HepG2 (cell line): ENCODE measurements at regions not wholly inside any gene's neighbourhood (a gene's known extent, or its start where the extent isn't known, plus 50 kb on each side); places are given as distances from the start of the nearest gene placed in this dataset.

Experiments
- ARHGAP35 ChIP-seq: sonication (generic); formaldehyde crosslinking; IDR thresholded peaks from 2 replicates; pipeline ENCODE4 v1.9.0; 2022; ENCODE audit warnings: mild to moderate bottlenecking, inconsistent platforms, moderate library complexity, missing genetic modification reagents, borderline replicate concordance
- FOXK2 ChIP-seq: fragments of 450-650 bp; IDR thresholded peaks from 2 replicates; pipeline ENCODE4 v1.6.1; 2016
- FOXO1 ChIP-seq: sonication (generic); formaldehyde crosslinking; IDR thresholded peaks from 2 replicates; pipeline ENCODE4 v1.4.0; 2020; ENCODE audit warnings: missing genetic modification reagents
- GATAD1 ChIP-seq: IDR thresholded peaks from 2 replicates; pipeline ENCODE4 v1.6.1; 2016; ENCODE audit warnings: missing genetic modification reagents, missing compliant biosample characterization
- PCBP1 ChIP-seq: fragments of 200-400 bp; formaldehyde crosslinking; IDR thresholded peaks from 2 replicates; pipeline ENCODE4 v1.6.1; 2017; ENCODE audit warnings: mild to moderate bottlenecking, low read depth, low read length, borderline replicate concordance
- PHF20 ChIP-seq: sonication (generic); formaldehyde crosslinking; IDR thresholded peaks from 2 replicates; pipeline ENCODE4 v1.5.0; 2020; ENCODE audit warnings: mild to moderate bottlenecking, missing genetic modification reagents
- SMAD9 ChIP-seq: sonication (generic); formaldehyde crosslinking; IDR thresholded peaks from 2 replicates; pipeline ENCODE4 v1.5.1; 2020; ENCODE audit warnings: mild to moderate bottlenecking, missing genetic modification reagents
- SNAI1 ChIP-seq: sonication (generic); formaldehyde crosslinking; IDR thresholded peaks from 2 replicates; pipeline ENCODE4 v1.5.0; 2020; ENCODE audit warnings: mild to moderate bottlenecking, missing genetic modification reagents, borderline replicate concordance
- SOX13 ChIP-seq, 3 experiments: fragments of 450-650 bp in 1 of 3; sonication (generic) in 1 of 3; formaldehyde crosslinking in 1 of 3; IDR thresholded peaks in 2 of 3; conservative IDR thresholded peaks in 1 of 3; 2 replicates each; pipeline versions ENCODE4 v1.5.0 to v1.6.1; 2016 to 2020; ENCODE audit warnings: antibody characterized with exemption in 1 of 3, mild to moderate bottlenecking in 1 of 3, missing compliant biosample characterization in 1 of 3, missing genetic modification reagents in 1 of 3, moderate library complexity in 1 of 3
- ZNF337 ChIP-seq: sonication (generic); formaldehyde crosslinking; IDR thresholded peaks from 2 replicates; pipeline ENCODE4 v1.5.1; 2020; ENCODE audit warnings: missing genetic modification reagents, low read depth, mild to moderate bottlenecking, borderline replicate concordance
- ZSCAN21 ChIP-seq: sonication (generic); formaldehyde crosslinking; IDR thresholded peaks from 2 replicates; pipeline ENCODE4 v1.8.0; 2022; ENCODE audit warnings: mild to moderate bottlenecking, missing genetic modification reagents, moderate library complexity, borderline replicate concordance
- TF ChIP-seq, protein P1 (sequence below): sonication (generic); formaldehyde crosslinking; IDR thresholded peaks from 2 replicates; pipeline ENCODE4 v1.4.0; 2020; ENCODE audit warnings: missing genetic modification reagents, mild to moderate bottlenecking, borderline replicate concordance
- TF ChIP-seq, protein P2 (sequence below): sonication (generic); formaldehyde crosslinking; IDR thresholded peaks from 2 replicates; pipeline ENCODE4 v1.5.1; 2020; ENCODE audit warnings: mild to moderate bottlenecking, missing genetic modification reagents, moderate library complexity
- TF ChIP-seq, protein P3 (sequence below): sonication (generic); formaldehyde crosslinking; IDR thresholded peaks from 2 replicates; pipeline ENCODE4 v1.9.0; 2021; ENCODE audit warnings: missing genetic modification reagents, mild to moderate bottlenecking, borderline replicate concordance
- TF ChIP-seq, protein P4 (sequence below): IDR thresholded peaks from 2 replicates; pipeline ENCODE4 v1.6.1; 2016; ENCODE audit warnings: mild to moderate bottlenecking
- TF ChIP-seq, protein P5 (sequence below): sonication (generic); formaldehyde crosslinking; IDR thresholded peaks from 2 replicates; pipeline ENCODE4 v1.5.1; 2020; ENCODE audit warnings: missing genetic modification reagents, mild to moderate bottlenecking, borderline replicate concordance
- TF ChIP-seq, protein P6 (sequence below): sonication (generic); formaldehyde crosslinking; IDR thresholded peaks from 2 replicates; pipeline ENCODE4 v1.5.0; 2020; ENCODE audit warnings: mild to moderate bottlenecking, missing genetic modification reagents

DNA sequence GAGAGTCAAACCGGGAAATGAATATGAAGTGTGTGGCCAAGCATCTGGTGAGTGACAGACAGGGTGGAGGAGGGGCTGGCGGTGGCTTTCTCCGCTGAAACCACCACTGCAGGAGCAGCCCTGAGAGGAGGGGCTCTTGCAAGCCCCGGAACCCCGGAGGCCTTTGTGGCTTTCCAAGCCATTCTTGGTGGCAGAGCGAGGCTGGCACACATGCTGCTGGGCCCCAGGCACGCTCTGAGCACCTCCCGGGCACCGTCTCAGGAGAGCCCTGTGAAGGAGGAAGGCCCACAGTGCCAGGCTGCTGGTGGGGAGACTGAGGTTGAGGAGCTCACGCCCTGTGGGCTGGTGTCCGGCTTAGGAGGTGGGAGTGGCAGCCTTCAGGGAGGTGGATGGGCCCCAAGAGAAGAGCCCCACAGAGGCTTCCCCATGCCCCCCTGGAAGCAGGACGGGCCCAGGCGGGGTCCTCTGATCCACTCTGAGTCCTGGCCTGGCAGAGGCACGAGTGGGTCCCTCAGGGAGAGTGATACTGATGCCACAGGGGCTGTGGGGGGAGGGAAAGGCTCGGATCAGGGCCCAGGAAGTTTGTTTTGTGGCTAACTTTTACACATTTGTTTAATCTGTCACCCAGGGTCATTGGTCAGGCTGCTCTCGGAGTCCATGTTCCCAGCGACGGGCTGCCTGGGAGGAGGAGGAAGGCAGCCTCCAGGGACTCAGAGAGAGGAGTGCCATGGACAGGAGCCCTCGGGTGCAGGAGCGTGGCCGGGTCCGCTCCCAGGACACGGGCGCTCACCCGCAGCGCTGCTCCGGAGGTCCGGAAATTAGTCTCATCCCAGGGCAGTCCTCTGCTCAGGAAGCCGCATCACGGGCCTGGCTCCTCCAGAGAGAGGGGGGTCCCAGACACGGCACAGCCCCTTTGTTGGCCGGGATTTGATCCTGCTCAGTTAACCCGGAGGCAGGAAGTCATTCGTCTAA lies 170.7 kb downstream of the ERMARD start (continued):
- TF ChIP-seq PHF20 (CRISPR knock-in tag) (no peak), ARHGAP35 (CRISPR knock-in tag) (no peak; the same call in 1 of the 2 replicates), FOXK2 (no peak), ZNF337 (CRISPR knock-in tag) (no peak), GATAD1 (CRISPR knock-in tag) (no peak), PCBP1 (no peak), FOXO1 (CRISPR knock-in tag) (no peak), ZSCAN21 (no peak), SOX13 (IDR thresholded peaks at IDR 0.05) (no peak), SOX13 (CRISPR knock-in tag; conservative IDR thresholded peaks at IDR 0.05 in 1 of 2, IDR thresholded peaks at IDR 0.05 in 1 of 2) (peak in 1 of 2 experiments; percentile 17; a peak in 1 of 4 replicates), SNAI1 (CRISPR knock-in tag) (no peak), SMAD9 (CRISPR knock-in tag) (no peak)
- TF ChIP-seq, protein P1, sequence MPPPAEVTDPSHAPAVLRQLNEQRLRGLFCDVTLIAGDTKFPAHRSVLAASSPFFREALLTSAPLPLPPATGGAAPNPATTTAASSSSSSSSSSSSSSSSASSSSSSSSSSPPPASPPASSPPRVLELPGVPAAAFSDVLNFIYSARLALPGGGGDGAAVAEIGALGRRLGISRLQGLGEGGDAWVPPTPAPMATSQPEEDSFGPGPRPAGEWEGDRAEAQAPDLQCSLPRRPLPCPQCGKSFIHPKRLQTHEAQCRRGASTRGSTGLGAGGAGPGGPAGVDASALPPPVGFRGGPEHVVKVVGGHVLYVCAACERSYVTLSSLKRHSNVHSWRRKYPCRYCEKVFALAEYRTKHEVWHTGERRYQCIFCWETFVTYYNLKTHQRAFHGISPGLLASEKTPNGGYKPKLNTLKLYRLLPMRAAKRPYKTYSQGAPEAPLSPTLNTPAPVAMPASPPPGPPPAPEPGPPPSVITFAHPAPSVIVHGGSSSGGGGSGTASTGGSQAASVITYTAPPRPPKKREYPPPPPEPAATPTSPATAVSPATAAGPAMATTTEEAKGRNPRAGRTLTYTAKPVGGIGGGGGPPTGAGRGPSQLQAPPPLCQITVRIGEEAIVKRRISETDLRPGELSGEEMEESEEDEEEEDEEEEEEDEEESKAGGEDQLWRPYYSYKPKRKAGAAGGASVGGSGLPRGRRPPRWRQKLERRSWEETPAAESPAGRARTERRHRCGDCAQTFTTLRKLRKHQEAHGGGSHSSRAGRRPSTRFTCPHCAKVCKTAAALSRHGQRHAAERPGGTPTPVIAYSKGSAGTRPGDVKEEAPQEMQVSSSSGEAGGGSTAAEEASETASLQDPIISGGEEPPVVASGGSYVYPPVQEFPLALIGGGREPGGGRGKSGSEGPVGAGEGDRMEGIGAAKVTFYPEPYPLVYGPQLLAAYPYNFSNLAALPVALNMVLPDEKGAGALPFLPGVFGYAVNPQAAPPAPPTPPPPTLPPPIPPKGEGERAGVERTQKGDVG (CRISPR knock-in tag), result no peak
- TF ChIP-seq, protein P2, sequence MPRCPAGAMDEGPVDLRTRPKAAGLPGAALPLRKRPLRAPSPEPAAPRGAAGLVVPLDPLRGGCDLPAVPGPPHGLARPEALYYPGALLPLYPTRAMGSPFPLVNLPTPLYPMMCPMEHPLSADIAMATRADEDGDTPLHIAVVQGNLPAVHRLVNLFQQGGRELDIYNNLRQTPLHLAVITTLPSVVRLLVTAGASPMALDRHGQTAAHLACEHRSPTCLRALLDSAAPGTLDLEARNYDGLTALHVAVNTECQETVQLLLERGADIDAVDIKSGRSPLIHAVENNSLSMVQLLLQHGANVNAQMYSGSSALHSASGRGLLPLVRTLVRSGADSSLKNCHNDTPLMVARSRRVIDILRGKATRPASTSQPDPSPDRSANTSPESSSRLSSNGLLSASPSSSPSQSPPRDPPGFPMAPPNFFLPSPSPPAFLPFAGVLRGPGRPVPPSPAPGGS (CRISPR knock-in tag), result no peak
- TF ChIP-seq, protein P3, sequence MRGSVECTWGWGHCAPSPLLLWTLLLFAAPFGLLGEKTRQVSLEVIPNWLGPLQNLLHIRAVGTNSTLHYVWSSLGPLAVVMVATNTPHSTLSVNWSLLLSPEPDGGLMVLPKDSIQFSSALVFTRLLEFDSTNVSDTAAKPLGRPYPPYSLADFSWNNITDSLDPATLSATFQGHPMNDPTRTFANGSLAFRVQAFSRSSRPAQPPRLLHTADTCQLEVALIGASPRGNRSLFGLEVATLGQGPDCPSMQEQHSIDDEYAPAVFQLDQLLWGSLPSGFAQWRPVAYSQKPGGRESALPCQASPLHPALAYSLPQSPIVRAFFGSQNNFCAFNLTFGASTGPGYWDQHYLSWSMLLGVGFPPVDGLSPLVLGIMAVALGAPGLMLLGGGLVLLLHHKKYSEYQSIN (CRISPR knock-in tag), result no peak
- TF ChIP-seq, protein P4, sequence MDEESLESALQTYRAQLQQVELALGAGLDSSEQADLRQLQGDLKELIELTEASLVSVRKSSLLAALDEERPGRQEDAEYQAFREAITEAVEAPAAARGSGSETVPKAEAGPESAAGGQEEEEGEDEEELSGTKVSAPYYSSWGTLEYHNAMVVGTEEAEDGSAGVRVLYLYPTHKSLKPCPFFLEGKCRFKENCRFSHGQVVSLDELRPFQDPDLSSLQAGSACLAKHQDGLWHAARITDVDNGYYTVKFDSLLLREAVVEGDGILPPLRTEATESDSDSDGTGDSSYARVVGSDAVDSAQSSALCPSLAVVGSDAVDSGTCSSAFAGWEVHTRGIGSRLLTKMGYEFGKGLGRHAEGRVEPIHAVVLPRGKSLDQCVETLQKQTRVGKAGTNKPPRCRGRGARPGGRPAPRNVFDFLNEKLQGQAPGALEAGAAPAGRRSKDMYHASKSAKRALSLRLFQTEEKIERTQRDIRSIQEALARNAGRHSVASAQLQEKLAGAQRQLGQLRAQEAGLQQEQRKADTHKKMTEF, result no peak
- TF ChIP-seq, protein P5, sequence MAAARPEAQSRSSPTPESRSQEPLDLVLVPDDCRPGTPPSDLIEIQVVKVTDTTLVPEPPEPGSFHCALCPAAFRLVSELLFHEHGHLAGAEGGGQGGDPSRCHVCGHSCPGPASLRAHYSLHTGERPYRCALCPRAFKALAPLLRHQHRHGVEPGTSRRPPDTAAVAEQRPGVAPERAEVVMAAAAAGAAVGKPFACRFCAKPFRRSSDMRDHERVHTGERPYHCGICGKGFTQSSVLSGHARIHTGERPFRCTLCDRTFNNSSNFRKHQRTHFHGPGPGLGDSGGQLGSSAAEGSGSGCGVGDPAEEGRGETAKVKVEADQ (CRISPR knock-in tag), result no peak
- TF ChIP-seq, protein P6, sequence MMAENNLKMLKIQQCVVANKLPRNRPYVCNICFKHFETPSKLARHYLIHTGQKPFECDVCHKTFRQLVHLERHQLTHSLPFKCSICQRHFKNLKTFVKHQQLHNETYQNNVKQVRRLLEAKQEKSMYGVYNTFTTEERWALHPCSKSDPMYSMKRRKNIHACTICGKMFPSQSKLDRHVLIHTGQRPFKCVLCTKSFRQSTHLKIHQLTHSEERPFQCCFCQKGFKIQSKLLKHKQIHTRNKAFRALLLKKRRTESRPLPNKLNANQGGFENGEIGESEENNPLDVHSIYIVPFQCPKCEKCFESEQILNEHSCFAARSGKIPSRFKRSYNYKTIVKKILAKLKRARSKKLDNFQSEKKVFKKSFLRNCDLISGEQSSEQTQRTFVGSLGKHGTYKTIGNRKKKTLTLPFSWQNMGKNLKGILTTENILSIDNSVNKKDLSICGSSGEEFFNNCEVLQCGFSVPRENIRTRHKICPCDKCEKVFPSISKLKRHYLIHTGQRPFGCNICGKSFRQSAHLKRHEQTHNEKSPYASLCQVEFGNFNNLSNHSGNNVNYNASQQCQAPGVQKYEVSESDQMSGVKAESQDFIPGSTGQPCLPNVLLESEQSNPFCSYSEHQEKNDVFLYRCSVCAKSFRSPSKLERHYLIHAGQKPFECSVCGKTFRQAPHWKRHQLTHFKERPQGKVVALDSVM (CRISPR knock-in tag), result peak; percentile 57
